Liver (tissue), 8 donors: ENCODE measurements at regions not wholly inside any gene's neighbourhood (a gene's known extent, or its start where the extent isn't known, plus 50 kb on each side); places are given as distances from the start of the nearest gene placed in this dataset.

Experiments
- DNase-seq: peaks from one replicate; pipeline ENCODE4 v3.0.0-alpha.2; 2017; ENCODE audit warnings: low spot score
- H3K27ac ChIP-seq, 2 donors: one replicate each; pipeline ENCODE4 v1.7.0; 2013; ENCODE audit warnings: inconsistent platforms in 2 of 2, low read length in 2 of 2, control low read depth in 1 of 2, low read depth in 1 of 2, mild to moderate bottlenecking in 1 of 2
- H3K27me3 ChIP-seq, 4 donors: one replicate each; pipeline versions ENCODE4 v1.6.1 to v1.7.0; 2013; ENCODE audit warnings: low read length in 3 of 4, inconsistent platforms in 1 of 4, mild to moderate bottlenecking in 1 of 4, moderate library complexity in 1 of 4; ENCODE audit not compliant: control insufficient read depth in 4 of 4, insufficient read depth in 4 of 4
- H3K36me3 ChIP-seq, 4 donors: one replicate each; pipeline versions ENCODE4 v1.6.1 to v1.7.0; 2013; ENCODE audit warnings: low read length in 3 of 4, mild to moderate bottlenecking in 3 of 4, low read depth in 1 of 4, moderate library complexity in 1 of 4; ENCODE audit not compliant: control insufficient read depth in 4 of 4, insufficient read depth in 3 of 4
- H3K4me1 ChIP-seq, 4 donors: one replicate each; pipeline versions ENCODE4 v1.6.1 to v1.7.0; 2013; ENCODE audit warnings: low read length in 3 of 4, mild to moderate bottlenecking in 3 of 4, moderate library complexity in 1 of 4; ENCODE audit not compliant: control insufficient read depth in 4 of 4, insufficient read depth in 4 of 4
- H3K4me3 ChIP-seq, 3 donors: one replicate each; pipeline versions ENCODE4 v1.6.1 to v1.7.0; 2013; ENCODE audit warnings: low read length in 3 of 3, control low read depth in 1 of 3, low read depth in 1 of 3, mild to moderate bottlenecking in 1 of 3
- H3K9ac ChIP-seq, 2 donors: one replicate each; pipeline ENCODE4 v1.7.0; 2013; ENCODE audit warnings: low read length in 2 of 2, mild to moderate bottlenecking in 2 of 2, moderate library complexity in 2 of 2, control low read depth in 1 of 2, low read depth in 1 of 2
- H3K9me3 ChIP-seq, 4 donors: one replicate each; pipeline versions ENCODE4 v1.6.1 to v1.7.0; 2013; ENCODE audit warnings: low read length in 3 of 4; ENCODE audit not compliant: control insufficient read depth in 4 of 4
- CTCF ChIP-seq: fragments of 150-350 bp; IDR thresholded peaks from 2 replicates; pipeline ENCODE4 v1.5.1; 2017; ENCODE audit warnings: improper control_type of control experiment, low read depth, low read length; ENCODE audit not compliant: missing input control
- EGR1 ChIP-seq, 2 donors: IDR thresholded peaks; 2 replicates each; pipeline ENCODE4 v1.6.1; 2016 to 2018; ENCODE audit warnings: antibody characterized with exemption in 2 of 2, low read depth in 2 of 2
- FOXA1 ChIP-seq: IDR thresholded peaks from 2 replicates; pipeline ENCODE4 v1.6.1; 2016; ENCODE audit warnings: antibody characterized with exemption
- FOXA2 ChIP-seq: IDR thresholded peaks from 2 replicates; pipeline ENCODE4 v1.6.1; 2016; ENCODE audit warnings: antibody characterized with exemption
- HNF4G ChIP-seq: IDR thresholded peaks from 2 replicates; pipeline ENCODE4 v1.6.1; 2016; ENCODE audit warnings: antibody characterized with exemption
- JUND ChIP-seq, 2 donors: IDR thresholded peaks; 2 replicates each; pipeline ENCODE4 v1.6.1; 2016; ENCODE audit warnings: antibody characterized with exemption in 2 of 2
- MAX ChIP-seq: IDR thresholded peaks from 2 replicates; pipeline ENCODE4 v1.6.1; 2016; ENCODE audit warnings: antibody characterized with exemption
- NR2F2 ChIP-seq: IDR thresholded peaks from 2 replicates; pipeline ENCODE4 v1.6.1; 2016; ENCODE audit warnings: antibody characterized with exemption
- RAD21 ChIP-seq, 2 donors: IDR thresholded peaks; 2 replicates each; pipeline ENCODE4 v1.6.1; 2016; ENCODE audit warnings: antibody characterized with exemption in 2 of 2, mild to moderate bottlenecking in 2 of 2
- REST ChIP-seq: IDR thresholded peaks from 2 replicates; pipeline ENCODE4 v1.6.1; 2016; ENCODE audit warnings: antibody characterized with exemption, mild to moderate bottlenecking
- RXRA ChIP-seq, 2 donors: IDR thresholded peaks; 2 replicates each; pipeline ENCODE4 v1.6.1; 2017 to 2018; ENCODE audit warnings: antibody characterized with exemption in 2 of 2, mild to moderate bottlenecking in 1 of 2
- SP1 ChIP-seq: IDR thresholded peaks from 2 replicates; pipeline ENCODE4 v1.6.1; 2018; ENCODE audit warnings: antibody characterized with exemption, mild to moderate bottlenecking
- TAF1 ChIP-seq: conservative IDR thresholded peaks from 2 replicates; pipeline ENCODE4 v1.6.1; 2016; ENCODE audit warnings: antibody characterized with exemption, mild to moderate bottlenecking
- YY1 ChIP-seq: IDR thresholded peaks from 2 replicates; pipeline ENCODE4 v1.6.1; 2016; ENCODE audit warnings: antibody characterized with exemption, mild to moderate bottlenecking
- ZBTB33 ChIP-seq: IDR thresholded peaks from 2 replicates; pipeline ENCODE4 v1.6.1; 2016; ENCODE audit warnings: antibody characterized with exemption
- WGBS: extraction: QIAGEN DNeasy Blood & Tissue Kit; methylation state at CpG from one replicate; pipeline ENCODE4 v1.1.7; 2013; 5-methylcytosine and 5-hydroxymethylcytosine counted together
- donor health status: healthy.
- donor health status: healthy.
- donor health status: healthy.
- donor health status: healthy.
- donor health status: healthy.

GRCh38 chr14:38505221-38505972 lies 249.5 kb upstream of the CLEC14A start:
- no peak overlapping the region for H3K4me3 ChIP-seq
- no peak overlapping the region for H3K27ac ChIP-seq
- 47% methylated on average over 2 of the region's 2 CpGs for WGBS
- DNase-seq = no peak
- no peaks in the 10 kb centered on the region for H3K36me3 ChIP-seq
- H3K9ac ChIP-seq = no peak overlapping the region
- TF ChIP-seq NR2F2 (peak; percentile 25), HNF4G (no peak)
- no peaks in the 10 kb centered on the region for H3K9me3 ChIP-seq
- H3K27me3 ChIP-seq = no peaks in the 10 kb centered on the region
- no peaks in the 10 kb centered on the region for H3K4me1 ChIP-seq

GRCh38 chr14:38504175-38504574 lies 248.3 kb upstream of the CLEC14A start:
- Histone ChIP-seq H3K36me3 (no peaks in the 10 kb centered on the region), H3K4me3 (no peak overlapping the region), H3K27me3 (no peaks in the 10 kb centered on the region), H3K9ac (no peak overlapping the region), H3K9me3 (no peaks in the 10 kb centered on the region), H3K4me1 (no peaks in the 10 kb centered on the region), H3K27ac (no peak overlapping the region)
- DNase-seq = no peak
- TF ChIP-seq MAX (no peak), ZBTB33 (no peak), YY1 (no peak), RXRA (IDR thresholded peaks at IDR 0.05) (no peak), REST (no peak), FOXA2 (no peak), SP1 (no peak), EGR1 (IDR thresholded peaks at IDR 0.05; ENCODE audit: low read depth in 2 of 2) (no peak), CTCF (no peak), RAD21 (IDR thresholded peaks at IDR 0.05) (no peak), JUND (IDR thresholded peaks at IDR 0.05) (no peak), HNF4G (no peak), TAF1 (no peak), FOXA1 (no peak)
- 63% methylated on average over 1 of the region's 1 CpG for WGBS
